ENCODE measurements at regions not wholly inside any gene's neighbourhood (a gene's known extent, or its start where the extent isn't known, plus 50 kb on each side); places are given as distances from the start of the nearest gene placed in this dataset.
A peak's percentile ranks its signal among the peaks of the same experiment; 100 is the strongest.
"Not testable (repeated sequence)": the region's sequence is repeated elsewhere in the genome, so short reads cannot be mapped to it uniquely, and the experiment has no call there.

DNA sequence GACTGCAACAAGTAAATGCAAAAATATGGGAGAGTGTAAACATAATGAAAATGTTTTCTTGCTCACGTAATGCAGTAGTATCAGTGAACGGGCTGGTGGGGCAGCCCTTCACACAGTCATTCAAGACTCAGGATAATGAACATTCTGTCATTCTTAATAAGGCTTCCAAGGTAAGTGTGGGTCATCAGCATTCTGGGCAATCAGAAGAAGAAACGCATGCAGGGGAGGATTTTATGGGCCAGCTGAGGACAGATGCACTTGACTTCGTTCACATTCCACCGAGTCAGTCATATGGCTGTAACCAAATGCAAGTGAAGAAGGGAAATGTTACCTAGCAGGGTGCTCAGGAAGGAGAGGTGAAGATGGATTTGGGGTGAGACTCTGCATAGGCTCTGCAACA lies 68.0 kb upstream of the MAP9 start:
- DNase-seq (ENCODE audit: low spot score) = no peak

GRCh38 chr4:155442267-155443105 lies 65.7 kb upstream of the MAP9 start:
- DNase-seq (ENCODE audit: low spot score) = peak; percentile 71

DNA sequence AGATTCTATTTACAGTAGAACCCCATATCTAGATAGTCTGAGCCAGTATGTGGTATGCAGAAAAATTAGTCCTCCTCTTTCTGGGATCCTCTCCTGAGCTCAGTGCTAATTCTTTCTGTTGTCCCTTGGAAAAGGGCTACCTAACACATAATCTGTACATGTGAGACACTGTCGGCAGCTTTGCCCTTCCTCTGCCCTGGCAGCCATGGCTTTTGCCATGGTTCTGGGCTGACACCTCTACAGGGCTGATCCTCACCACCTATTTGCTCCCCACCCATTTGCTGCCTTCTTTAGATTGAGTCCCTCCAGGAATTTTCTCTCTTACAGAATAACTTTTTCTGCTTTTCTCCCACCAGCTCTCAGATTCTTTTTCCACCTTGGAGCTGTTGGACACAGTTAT lies 64.7 kb upstream of the MAP9 start:
- no peak for DNase-seq (ENCODE audit: low spot score)

DNA sequence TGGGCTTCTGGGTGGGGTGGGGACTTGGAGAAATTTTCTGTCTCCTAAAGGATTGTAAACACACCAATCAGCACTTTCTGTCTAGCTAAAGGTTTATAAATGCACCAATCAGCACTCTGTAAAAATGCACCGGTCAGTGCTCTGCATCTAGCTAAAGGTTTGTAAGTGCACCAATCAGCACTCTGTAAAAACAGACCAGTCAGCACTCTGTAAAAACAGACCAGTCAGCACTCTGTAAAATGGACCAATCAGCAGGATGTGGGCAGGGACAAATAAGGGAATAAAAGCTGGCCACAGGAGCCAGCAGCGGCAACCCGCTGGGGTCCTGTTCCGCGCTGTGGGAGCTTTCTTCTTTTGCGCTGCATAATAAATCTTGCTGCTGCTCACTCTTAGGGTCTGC lies 63.0 kb upstream of the MAP9 start:
- DNase-seq (ENCODE audit: low spot score) = not testable (repeated sequence)

GRCh38 chr4:155434904-155435303 lies 58.1 kb upstream of the MAP9 start:
- DNase-seq (ENCODE audit: low spot score) = no peak

- DNase-seq (ENCODE audit: low spot score) = no peak
These were observed 57.6 kb upstream of the MAP9 start for GRCh38 chr4:155434366-155434765.

DNA sequence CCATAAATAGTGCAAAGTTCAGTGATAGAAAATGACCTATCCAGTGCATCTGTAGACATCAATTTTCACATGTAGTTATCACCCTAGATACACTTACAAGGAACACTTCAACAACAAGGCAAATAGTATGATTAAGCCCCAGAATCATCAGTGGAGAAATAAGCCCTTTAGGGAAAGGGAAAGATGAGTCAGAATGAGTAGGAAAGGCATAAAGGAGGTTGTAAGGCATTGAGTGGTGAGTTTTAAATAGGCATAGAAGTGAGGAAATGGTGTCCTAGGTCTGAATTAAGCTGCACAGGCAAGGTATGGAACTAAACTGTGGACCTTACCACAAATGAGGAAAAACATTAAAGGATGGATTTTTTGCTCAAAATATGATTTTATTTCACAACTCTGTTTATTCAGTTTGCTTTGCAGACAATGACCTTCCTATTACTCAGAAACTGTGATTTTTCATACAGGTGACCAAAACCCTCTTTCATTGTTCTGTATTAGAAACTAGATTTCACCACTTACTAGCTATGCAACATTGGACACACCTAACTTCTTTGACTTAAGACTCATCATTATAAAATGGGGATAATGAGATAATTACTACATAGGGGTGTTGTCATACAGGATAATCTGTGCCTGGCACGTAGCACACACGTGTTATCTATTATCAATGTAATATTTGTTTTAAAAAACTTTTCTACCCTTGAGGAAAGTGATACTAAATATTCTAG lies 57.0 kb upstream of the MAP9 start:
- no peak for DNase-seq (ENCODE audit: low spot score)

GRCh38 chr4:155430895-155431795 lies 54.4 kb upstream of the MAP9 start:
- no peak for DNase-seq (ENCODE audit: low spot score)

DNA sequence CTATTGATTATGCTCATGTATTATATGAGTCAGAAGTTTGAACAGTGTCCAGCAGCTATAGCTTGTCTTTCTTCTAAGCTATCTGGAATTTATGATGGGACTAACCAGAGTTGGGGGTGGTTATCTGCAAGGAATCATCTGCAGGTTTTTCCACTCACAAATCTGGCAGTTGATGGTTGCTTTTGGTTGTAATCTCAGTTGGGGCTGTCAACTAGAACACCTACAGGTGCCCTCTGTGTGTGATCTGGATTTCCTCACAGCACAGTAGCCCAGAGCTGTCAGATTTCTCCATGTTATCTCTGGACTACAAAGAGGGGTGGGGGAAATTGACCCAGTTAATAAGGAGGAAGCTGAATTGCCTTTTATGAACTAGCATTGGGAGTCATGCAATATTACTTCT lies 51.4 kb upstream of the MAP9 start:
- no peak for DNase-seq (ENCODE audit: low spot score)

DNA sequence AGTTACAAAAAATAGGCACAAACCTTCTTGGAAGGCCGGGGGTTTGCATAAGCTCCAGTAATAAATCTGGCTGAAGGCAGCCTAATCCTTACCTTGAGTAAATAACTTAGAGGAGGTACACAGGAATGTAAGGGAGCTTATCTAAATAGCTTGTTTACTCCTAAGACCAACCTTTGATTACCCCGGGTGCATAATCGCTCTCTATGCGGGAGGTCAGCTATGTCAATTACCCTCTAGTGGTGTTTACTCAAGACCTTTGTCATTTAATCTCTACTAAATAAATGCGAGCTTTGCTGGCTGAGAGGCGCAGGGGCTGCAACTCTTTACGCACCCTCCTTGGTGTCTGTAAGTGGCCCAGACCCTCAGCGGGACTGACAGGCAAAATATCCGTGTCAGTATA lies 50.2 kb upstream of the MAP9 start:
- peak; percentile 28 for DNase-seq (ENCODE audit: low spot score)

Measured in iPS-NIHi11 (cell line).